SK-N-SH (cell line): ENCODE measurements at regions not wholly inside any gene's neighbourhood (a gene's known extent, or its start where the extent isn't known, plus 50 kb on each side); places are given as distances from the start of the nearest gene placed in this dataset.

ENCODE experiments used
- CHD2 ChIP-seq: fragments of 150-350 bp; IDR thresholded peaks from 2 replicates; pipeline ENCODE4 v1.6.1; 2018; ENCODE audit warnings: low read length; ENCODE audit not compliant: partially characterized antibody
- CTCF ChIP-seq: fragments of 200-600 bp; sonication (generic); IDR thresholded peaks from 2 replicates; pipeline ENCODE4 v1.6.1; 2017; ENCODE audit warnings: antibody characterized with exemption, mild to moderate bottlenecking, moderate library complexity
- EP300 ChIP-seq, 2 experiments: IDR thresholded peaks; 2 replicates each; pipeline versions ENCODE4 v1.4.0 to v1.6.1; 2012; ENCODE audit warnings: borderline replicate concordance in 1 of 2, low read depth in 1 of 2, low read length in 1 of 2
- EZH2phosphoT487 ChIP-seq: fragments of 200-600 bp; sonication (generic); IDR thresholded peaks from 2 replicates; pipeline ENCODE4 v1.6.1; 2017; ENCODE audit warnings: low read depth, mixed run types, mild to moderate bottlenecking, antibody characterized with exemption, moderate library complexity, borderline replicate concordance
- SIN3A ChIP-seq: IDR thresholded peaks from 2 replicates; pipeline ENCODE4 v1.6.1; 2012; ENCODE audit warnings: low read depth, mild to moderate bottlenecking, low read length, moderate library complexity, borderline replicate concordance
- TEAD4 ChIP-seq: IDR thresholded peaks from 2 replicates; pipeline ENCODE4 v1.4.0; 2012; ENCODE audit warnings: mild to moderate bottlenecking, borderline replicate concordance; ENCODE audit not compliant: insufficient read depth

GRCh38 chr7:79598351-79598750 is 144.9 kb upstream of the MAGI2 start:
- no peak for TF ChIP-seq CTCF
- no peak for TF ChIP-seq TEAD4
- no peak for TF ChIP-seq CHD2
- TF ChIP-seq EZH2phosphoT487 = no peak
- no peak for TF ChIP-seq EP300 (IDR thresholded peaks at IDR 0.05; ENCODE audit: borderline replicate concordance in 1 of 2, low read depth in 1 of 2, low read length in 1 of 2)
- no peak for TF ChIP-seq SIN3A
